ENCODE measurements at regions not wholly inside any gene's neighbourhood (a gene's known extent, or its start where the extent isn't known, plus 50 kb on each side); places are given as distances from the start of the nearest gene placed in this dataset.

- Histone ChIP-seq H3K4me1 (ENCODE audit: low read depth) (no peaks in the 10 kb centered on the region), H3K9me3 (no peaks in the 10 kb centered on the region), H3K4me3 (no peak overlapping the region), H3K36me3 (ENCODE audit: low read depth) (no peaks in the 10 kb centered on the region)
- intact Hi-C loops (cut with DNase I, micrococcal nuclease): no loop called here
- TF ChIP-seq, protein P1, sequence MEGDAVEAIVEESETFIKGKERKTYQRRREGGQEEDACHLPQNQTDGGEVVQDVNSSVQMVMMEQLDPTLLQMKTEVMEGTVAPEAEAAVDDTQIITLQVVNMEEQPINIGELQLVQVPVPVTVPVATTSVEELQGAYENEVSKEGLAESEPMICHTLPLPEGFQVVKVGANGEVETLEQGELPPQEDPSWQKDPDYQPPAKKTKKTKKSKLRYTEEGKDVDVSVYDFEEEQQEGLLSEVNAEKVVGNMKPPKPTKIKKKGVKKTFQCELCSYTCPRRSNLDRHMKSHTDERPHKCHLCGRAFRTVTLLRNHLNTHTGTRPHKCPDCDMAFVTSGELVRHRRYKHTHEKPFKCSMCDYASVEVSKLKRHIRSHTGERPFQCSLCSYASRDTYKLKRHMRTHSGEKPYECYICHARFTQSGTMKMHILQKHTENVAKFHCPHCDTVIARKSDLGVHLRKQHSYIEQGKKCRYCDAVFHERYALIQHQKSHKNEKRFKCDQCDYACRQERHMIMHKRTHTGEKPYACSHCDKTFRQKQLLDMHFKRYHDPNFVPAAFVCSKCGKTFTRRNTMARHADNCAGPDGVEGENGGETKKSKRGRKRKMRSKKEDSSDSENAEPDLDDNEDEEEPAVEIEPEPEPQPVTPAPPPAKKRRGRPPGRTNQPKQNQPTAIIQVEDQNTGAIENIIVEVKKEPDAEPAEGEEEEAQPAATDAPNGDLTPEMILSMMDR (IDR thresholded peaks at IDR 0.05): no peak
- ATAC-seq (no peak), DNase-seq (no peak)
Measured at GRCh38 chr13:90866006-90866405, 481.5 kb upstream of the MIR17HG start.

DNA sequence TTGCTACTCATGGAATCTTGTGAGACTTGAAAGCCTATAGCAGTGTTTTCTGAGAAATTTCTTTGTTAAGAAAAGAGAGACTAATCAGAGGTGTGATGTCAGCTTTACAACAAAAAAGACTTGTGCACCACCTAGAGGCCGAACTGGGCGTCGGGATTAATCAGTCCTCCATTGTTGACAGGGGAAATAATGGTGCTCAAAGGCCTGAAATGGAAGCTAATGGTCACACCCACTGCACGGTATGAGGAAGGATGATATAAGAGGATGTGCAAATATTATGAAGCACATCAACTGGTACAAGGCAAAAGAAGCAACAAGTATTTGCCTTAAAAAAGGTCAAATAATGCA lies 480.2 kb upstream of the MIR17HG start:
- Histone ChIP-seq H3K4me1 (ENCODE audit: low read depth) (no peaks in the 10 kb centered on the region), H3K4me3 (no peak overlapping the region), H3K9me3 (no peaks in the 10 kb centered on the region), H3K36me3 (ENCODE audit: low read depth) (no peaks in the 10 kb centered on the region)
- intact Hi-C loops (cut with DNase I, micrococcal nuclease): no loop called here
- ATAC-seq (peak; percentile 87), DNase-seq (peak in 2 of 3 donors; percentile 69 to 77)
- TF ChIP-seq, protein P1 (IDR thresholded peaks at IDR 0.05): no peak

GRCh38 chr13:90868321-90868920 lies 479.1 kb upstream of the MIR17HG start:
- intact Hi-C loops (cut with DNase I, micrococcal nuclease): no loop called here
- Histone ChIP-seq H3K4me1 (ENCODE audit: low read depth) (no peaks in the 10 kb centered on the region), H3K4me3 (no peak overlapping the region), H3K36me3 (ENCODE audit: low read depth) (no peaks in the 10 kb centered on the region), H3K9me3 (no peaks in the 10 kb centered on the region)
- ATAC-seq (no peak), DNase-seq (peak in 1 of 3 donors; percentile 58)
- TF ChIP-seq, protein P1 (IDR thresholded peaks at IDR 0.05): no peak

- TF ChIP-seq, protein P1 (IDR thresholded peaks at IDR 0.05): no peak
- no peak overlapping the region for H3K4me3 ChIP-seq
- no peaks in the 10 kb centered on the region for H3K9me3 ChIP-seq
- DNase-seq (no peak), ATAC-seq (no peak)
- intact Hi-C loops (cut with DNase I, micrococcal nuclease): no loop called here
- H3K36me3 ChIP-seq (ENCODE audit: low read depth): no peaks in the 10 kb centered on the region
- H3K4me1 ChIP-seq (ENCODE audit: low read depth): no peaks in the 10 kb centered on the region
Measured at GRCh38 chr13:90869580-90869979, 477.9 kb upstream of the MIR17HG start.

DNA sequence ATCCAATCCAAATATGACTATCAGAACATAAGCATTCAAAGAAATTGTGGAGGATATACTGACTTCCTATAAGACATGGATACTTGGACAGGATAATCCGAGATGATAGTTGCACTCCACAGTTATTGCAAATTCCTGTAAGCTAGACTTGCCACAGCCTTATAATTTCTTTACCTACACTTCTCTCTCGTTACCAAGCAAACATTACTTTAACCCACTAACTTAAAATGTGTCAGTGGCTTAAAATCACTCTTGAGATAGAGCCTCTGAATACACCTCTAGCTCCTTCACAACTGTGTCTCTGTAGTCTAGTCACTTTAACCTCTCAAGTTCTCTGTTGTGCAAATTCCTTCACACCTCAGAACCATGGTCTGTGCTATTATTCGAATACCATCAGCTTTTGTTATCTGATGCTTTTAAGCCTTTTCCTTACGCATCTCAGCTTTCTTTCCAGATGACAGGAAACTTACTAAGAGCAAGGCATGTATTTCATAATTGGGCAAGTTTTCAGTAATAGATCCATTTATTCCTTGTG lies 474.9 kb upstream of the MIR17HG start:
- TF ChIP-seq, protein P1 (IDR thresholded peaks at IDR 0.05): no peak
- DNase-seq: no peak
- Histone ChIP-seq H3K9me3 (no peaks in the 10 kb centered on the region), H3K4me3 (no peak overlapping the region), H3K36me3 (ENCODE audit: low read depth) (no peaks in the 10 kb centered on the region), H3K4me1 (ENCODE audit: low read depth) (no peaks in the 10 kb centered on the region)
- intact Hi-C loops (cut with DNase I, micrococcal nuclease): no loop called here
- ATAC-seq: no peak

- H3K4me3 ChIP-seq: no peak overlapping the region
- TF ChIP-seq, protein P1 (IDR thresholded peaks at IDR 0.05): no peak
- DNase-seq (no peak), ATAC-seq (no peak)
- no peaks in the 10 kb centered on the region for H3K36me3 ChIP-seq (ENCODE audit: low read depth)
- H3K9me3 ChIP-seq: no peaks in the 10 kb centered on the region
- H3K4me1 ChIP-seq (ENCODE audit: low read depth): no peaks in the 10 kb centered on the region
- intact Hi-C loops (cut with DNase I, micrococcal nuclease): no loop called here
Measured at GRCh38 chr13:90880790-90881189, 466.7 kb upstream of the MIR17HG start.
